K562 (cell line): ENCODE measurements at regions not wholly inside any gene's neighbourhood (a gene's known extent, or its start where the extent isn't known, plus 50 kb on each side); places are given as distances from the start of the nearest gene placed in this dataset.

Experiments used
- ATAC-seq: fragments of 200-7000 bp; cut with Tn5 transposase; 3 replicates; pipeline ENCODE4 v1.9.1; 2020; ENCODE audit warnings: moderate library complexity
- BruUV-seq: library from RNA; stranded (reverse); fragments of 400-500 nt; replicated peaks from 2 replicates; lab custom pipeline; 2021; lab: Mats Ljungman, UMichigan
- CTCF ChIA-PET: fragments of 300-600 bp; formaldehyde crosslinking; extraction: SDS; loops from one replicate; lab custom pipeline; 2021; ENCODE audit warnings: low intra/inter-chr PET ratio; lab: Yijun Ruan, JAX
- POLR2A ChIA-PET: fragments of 300-600, 350-650 bp; sonication (Branson Sonifier 250); formaldehyde crosslinking; extraction: SDS; loops from one replicate; lab custom pipeline; 2021; ENCODE audit warnings: antibody characterized with exemption, inconsistent platforms; lab: Yijun Ruan, JAX
- DNase-seq, 4 experiments: peaks; one replicate each; pipeline versions ENCODE4 v3.0.0 to v3.0.0-alpha.2; 2011 to 2018; ENCODE audit warnings: low spot score in 3 of 4, mixed read lengths in 3 of 4; ENCODE audit errors: extremely low read depth in 1 of 4
- FAIRE-seq: peaks from 2 replicates; lab custom pipeline; 2011; peaks lifted over from hg19 to GRCh38; lab: Jason Lieb, UNC
- H2AFZ ChIP-seq: 2 replicates; pipeline ENCODE4 v1.6.0; 2011; ENCODE audit warnings: low read depth, low read length, control low read depth, inconsistent platforms
- H3K27ac ChIP-seq: fragments of 200-600 bp; 3 replicates; pipeline ENCODE4 v1.8.0; 2011; ENCODE audit warnings: low read depth, mild to moderate bottlenecking, control low read depth, inconsistent platforms, low read length, moderate library complexity, mixed read lengths; ENCODE audit errors: extremely low read depth
- H3K27me3 ChIP-seq, 2 experiments: fragments of 300-600 bp in 1 of 2; 2 replicates in 1 of 2; 3 replicates in 1 of 2; pipeline versions ENCODE4 v1.6.0 to v1.8.0; 2011; ENCODE audit warnings: inconsistent platforms in 2 of 2, low read length in 2 of 2, mild to moderate bottlenecking in 1 of 2, mixed read lengths in 1 of 2, moderate library complexity in 1 of 2; ENCODE audit not compliant: control insufficient read depth in 2 of 2, insufficient read depth in 2 of 2
- H3K36me3 ChIP-seq: fragments of 300-600 bp; 3 replicates; pipeline ENCODE4 v1.8.0; 2011; ENCODE audit warnings: mild to moderate bottlenecking, low read length, inconsistent platforms; ENCODE audit not compliant: control insufficient read depth, insufficient read depth
- H3K4me1 ChIP-seq, 2 experiments: fragments of 200-600 bp in 1 of 2; replicated peaks in 1 of 2; 2 replicates in 1 of 2; 3 replicates in 1 of 2; pipeline versions ENCODE4 v1.5.1 to v1.8.0; 2011; ENCODE audit warnings: inconsistent platforms in 2 of 2, low read length in 2 of 2, mild to moderate bottlenecking in 1 of 2, mixed read lengths in 1 of 2, moderate library complexity in 1 of 2; ENCODE audit not compliant: control insufficient read depth in 2 of 2, insufficient read depth in 2 of 2
- H3K4me2 ChIP-seq: 2 replicates; pipeline ENCODE4 v1.6.1; 2011; ENCODE audit warnings: low read length, control low read depth, inconsistent platforms, mixed read lengths; ENCODE audit not compliant: insufficient read depth
- H3K4me3 ChIP-seq: fragments of 200-600 bp; sonication (generic), shearing (Covaris generic); 2 replicates; pipeline ENCODE4 v1.5.1; 2016; ENCODE audit warnings: control low read depth, inconsistent platforms
- H3K79me2 ChIP-seq: fragments of 200-600 bp; 3 replicates; pipeline ENCODE4 v1.8.0; 2011; ENCODE audit warnings: low read length, inconsistent platforms; ENCODE audit not compliant: control insufficient read depth, insufficient read depth
- H3K9ac ChIP-seq, 2 experiments: 2 replicates each; pipeline versions ENCODE4 v1.6.0 to v1.6.1; 2011; ENCODE audit warnings: low read depth in 2 of 2, low read length in 2 of 2, control low read depth in 1 of 2, inconsistent platforms in 1 of 2, mild to moderate bottlenecking in 1 of 2, mixed read lengths in 1 of 2; ENCODE audit not compliant: insufficient read depth in 1 of 2
- H3K9me1 ChIP-seq: one replicate; pipeline ENCODE4 v1.6.0; 2011; ENCODE audit warnings: inconsistent platforms, mild to moderate bottlenecking, low read length, moderate library complexity; ENCODE audit not compliant: control insufficient read depth, insufficient read depth
- H3K9me3 ChIP-seq: replicated peaks from 2 replicates; pipeline ENCODE4 v1.5.1; 2011; ENCODE audit warnings: low read depth, low read length, inconsistent platforms; ENCODE audit not compliant: control insufficient read depth, insufficient read depth
- H4K20me1 ChIP-seq: replicated peaks from 2 replicates; pipeline ENCODE4 v1.6.1; 2011; ENCODE audit warnings: low read length, inconsistent platforms, mixed read lengths; ENCODE audit not compliant: control insufficient read depth, insufficient read depth
- CHD2 ChIP-seq: IDR thresholded peaks from 2 replicates; pipeline ENCODE4 v1.6.1; 2011; ENCODE audit warnings: low read depth, low read length
- CHD4 ChIP-seq: fragments of 200-600 bp; sonication (generic); IDR thresholded peaks from 3 replicates; pipeline ENCODE4 v1.6.1; 2012; ENCODE audit warnings: low read depth, mild to moderate bottlenecking, mixed read lengths, low read length, inconsistent platforms; ENCODE audit not compliant: insufficient read depth, insufficient replicate concordance, poor library complexity, severe bottlenecking
- MAFF ChIP-seq: IDR thresholded peaks from 2 replicates; pipeline ENCODE4 v1.6.1; 2012; ENCODE audit warnings: low read length, improper control_type of control experiment
- TBP ChIP-seq: optimal IDR thresholded peaks from 2 replicates; pipeline ENCODE3; 2011; ENCODE audit warnings: low read depth, low read length, improper control_type of control experiment
- ZKSCAN1 ChIP-seq: fragments of 150-350 bp; IDR thresholded peaks from 2 replicates; pipeline ENCODE4 v1.6.1; 2016; ENCODE audit warnings: low read depth, low read length
- WGBS: fragments of 100-300 bp; shearing (Covaris generic); methylation state at CpG from one replicate; pipeline ENCODE4 v1.1.6; 2016; ENCODE audit warnings: low coverage, mixed read lengths; ENCODE audit not compliant: insufficient coverage; ENCODE audit errors: missing lambda C conversion rate; 5-methylcytosine and 5-hydroxymethylcytosine counted together
- in situ Hi-C: fragments of 300-500 bp; cut with MboI; formaldehyde crosslinking; loops from 4 replicates; pipeline ENCODE4 v1.15.0; 2018; ENCODE audit warnings: inconsistent platforms, mixed read lengths
- intact Hi-C: fragments of 100-400 bp; cut with micrococcal nuclease; formaldehyde crosslinking; loops from 2 replicates; pipeline ENCODE4 v1.14.2; 2022
- TF ChIP-seq, protein P1 (sequence below): fragments of 250-450 bp; sonication (Bioruptor Pico); IDR thresholded peaks from 2 replicates; pipeline ENCODE4 v1.4.0; 2020; ENCODE audit warnings: borderline replicate concordance
- TF ChIP-seq, protein P2 (sequence below): sonication (generic); formaldehyde crosslinking; IDR thresholded peaks from 2 replicates; pipeline ENCODE4 v1.4.0; 2020; ENCODE audit warnings: mild to moderate bottlenecking, missing genetic modification reagents

DNA sequence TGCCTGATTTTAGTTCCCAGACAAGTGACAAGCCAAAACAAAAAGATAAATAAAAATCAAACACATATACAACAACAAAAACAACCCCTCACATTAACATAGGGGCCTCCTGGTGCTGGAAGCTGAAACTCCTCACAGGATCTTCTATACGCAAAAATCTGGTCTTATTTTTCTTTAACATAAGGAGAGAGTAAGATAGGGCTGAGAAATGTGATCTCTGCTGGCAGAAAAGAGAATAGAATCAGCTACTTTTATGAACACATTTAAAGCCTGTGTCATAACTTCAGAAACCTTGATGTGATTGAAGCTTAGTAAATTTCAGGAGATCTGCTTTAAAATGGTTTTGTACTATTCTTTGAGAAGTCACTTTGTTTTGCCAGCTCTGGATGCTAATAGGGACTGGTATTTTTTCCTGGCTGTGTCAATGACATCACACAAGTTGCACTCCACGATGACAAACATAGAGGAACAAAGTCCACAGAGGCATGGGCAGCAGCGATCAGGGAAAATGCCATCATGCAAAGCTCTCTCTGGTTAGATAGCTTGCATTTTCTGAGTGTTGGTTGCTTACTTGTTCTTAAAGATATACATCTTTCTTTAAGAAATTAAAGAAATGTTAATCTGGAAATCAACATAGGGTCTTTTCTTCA lies 176.6 kb upstream of the SP4 start:
- ChIA-PET POLR2A (no interaction called here), CTCF (interaction anchor here (0.6 kb wide), 1 partner anchor 471 kb away, joined by 3 read pairs; no protein-coding TSS in a partner anchor)
- BruUV-seq = no TSS peak
- Histone ChIP-seq H3K4me2 (no peak overlapping the region), H3K79me2 (no peaks in the 10 kb centered on the region), H3K9ac (no peak overlapping the region), H3K9me3 (no peaks in the 10 kb centered on the region), H3K27me3 (peaks cover 0 to 2% of the 10 kb centered on the region in 2 experiments; a peak in 2 of 5 replicates), H3K27ac (no peak overlapping the region), H3K36me3 (no peaks in the 10 kb centered on the region), H4K20me1 (no peaks in the 10 kb centered on the region), H3K4me3 (no peak overlapping the region), H2AFZ (no peak overlapping the region), H3K9me1 (no peaks in the 10 kb centered on the region), H3K4me1 (no peaks in the 10 kb centered on the region)
- in situ Hi-C loops = loop anchor here (10.0 to 25.0 kb wide), 2 partner anchors 476 to 761 kb away; no protein-coding TSS in a partner anchor
- no peak for ATAC-seq
- DNase-seq = no peak
- WGBS = 3% methylated on average over 3 of the region's 3 CpGs
- no peak for FAIRE-seq
- intact Hi-C loops = no loop called here
- TF ChIP-seq, protein P1, sequence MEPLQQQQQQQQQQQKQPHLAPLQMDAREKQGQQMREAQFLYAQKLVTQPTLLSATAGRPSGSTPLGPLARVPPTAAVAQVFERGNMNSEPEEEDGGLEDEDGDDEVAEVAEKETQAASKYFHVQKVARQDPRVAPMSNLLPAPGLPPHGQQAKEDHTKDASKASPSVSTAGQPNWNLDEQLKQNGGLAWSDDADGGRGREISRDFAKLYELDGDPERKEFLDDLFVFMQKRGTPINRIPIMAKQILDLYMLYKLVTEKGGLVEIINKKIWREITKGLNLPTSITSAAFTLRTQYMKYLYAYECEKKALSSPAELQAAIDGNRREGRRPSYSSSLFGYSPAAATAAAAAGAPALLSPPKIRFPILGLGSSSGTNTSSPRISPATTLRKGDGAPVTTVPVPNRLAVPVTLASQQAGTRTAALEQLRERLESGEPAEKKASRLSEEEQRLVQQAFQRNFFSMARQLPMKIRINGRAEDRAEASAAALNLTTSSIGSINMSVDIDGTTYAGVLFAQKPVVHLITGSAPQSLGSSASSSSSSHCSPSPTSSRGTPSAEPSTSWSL = no peak
- TF ChIP-seq ZKSCAN1 = no peak
- TF ChIP-seq CHD2 = no peak
- no peak for TF ChIP-seq TBP
- no peak for TF ChIP-seq MAFF
- TF ChIP-seq CHD4 = no peak
- TF ChIP-seq, protein P2, sequence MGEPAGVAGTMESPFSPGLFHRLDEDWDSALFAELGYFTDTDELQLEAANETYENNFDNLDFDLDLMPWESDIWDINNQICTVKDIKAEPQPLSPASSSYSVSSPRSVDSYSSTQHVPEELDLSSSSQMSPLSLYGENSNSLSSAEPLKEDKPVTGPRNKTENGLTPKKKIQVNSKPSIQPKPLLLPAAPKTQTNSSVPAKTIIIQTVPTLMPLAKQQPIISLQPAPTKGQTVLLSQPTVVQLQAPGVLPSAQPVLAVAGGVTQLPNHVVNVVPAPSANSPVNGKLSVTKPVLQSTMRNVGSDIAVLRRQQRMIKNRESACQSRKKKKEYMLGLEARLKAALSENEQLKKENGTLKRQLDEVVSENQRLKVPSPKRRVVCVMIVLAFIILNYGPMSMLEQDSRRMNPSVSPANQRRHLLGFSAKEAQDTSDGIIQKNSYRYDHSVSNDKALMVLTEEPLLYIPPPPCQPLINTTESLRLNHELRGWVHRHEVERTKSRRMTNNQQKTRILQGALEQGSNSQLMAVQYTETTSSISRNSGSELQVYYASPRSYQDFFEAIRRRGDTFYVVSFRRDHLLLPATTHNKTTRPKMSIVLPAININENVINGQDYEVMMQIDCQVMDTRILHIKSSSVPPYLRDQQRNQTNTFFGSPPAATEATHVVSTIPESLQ (CRISPR knock-in tag) = no peak
